Superior temporal gyrus (tissue), 1 donor: ENCODE measurements at regions not wholly inside any gene's neighbourhood (a gene's known extent, or its start where the extent isn't known, plus 50 kb on each side); places are given as distances from the start of the nearest gene placed in this dataset.
"Not testable (repeated sequence)": the region's sequence is repeated elsewhere in the genome, so short reads cannot be mapped to it uniquely, and the experiment has no call there.

ENCODE experiments used
- DNase-seq: peaks from one replicate; pipeline ENCODE4 v3.0.0-alpha.2; 2016; ENCODE audit errors: extremely low spot score

- no peak for DNase-seq
Observed at GRCh38 chr6:82795940-82796339, 269.7 kb downstream of the UBE3D start.

- no peak for DNase-seq
Observed at GRCh38 chr6:82801083-82801482, 264.6 kb downstream of the UBE3D start.

- DNase-seq, result not testable (repeated sequence)
Observed at GRCh38 chr6:82816243-82816642, 249.4 kb downstream of the UBE3D start.

GRCh38 chr6:82818727-82819126, 246.9 kb downstream of the UBE3D start:
- DNase-seq, result no peak

- no peak for DNase-seq
Observed at GRCh38 chr6:82823361-82823760, 242.3 kb downstream of the UBE3D start.

GRCh38 chr6:82832811-82833210, 232.8 kb downstream of the UBE3D start:
- no peak for DNase-seq

- DNase-seq, result no peak
Observed at GRCh38 chr6:82833481-82833880, 232.2 kb downstream of the UBE3D start.

GRCh38 chr6:82836022-82836575, 229.5 kb downstream of the UBE3D start:
- DNase-seq, result no peak

- DNase-seq, result no peak
Observed at GRCh38 chr6:82840571-82840970, 225.1 kb downstream of the UBE3D start.

GRCh38 chr6:82841309-82841708, 224.3 kb downstream of the UBE3D start:
- no peak for DNase-seq
